C4-2B (cell line): ENCODE measurements at regions not wholly inside any gene's neighbourhood (a gene's known extent, or its start where the extent isn't known, plus 50 kb on each side); places are given as distances from the start of the nearest gene placed in this dataset.

Experiments used
- H3K27ac ChIP-seq: fragments of 450-650 bp; 2 replicates; pipeline ENCODE4 v1.5.1; 2017
- ZFX ChIP-seq: fragments of 450-650 bp; IDR thresholded peaks from 2 replicates; pipeline ENCODE4 v1.6.1; 2017
- TF ChIP-seq, protein P1 (sequence below): fragments of 450-650 bp; conservative IDR thresholded peaks from 2 replicates; pipeline ENCODE4 v1.5.1; 2017; ENCODE audit warnings: mild to moderate bottlenecking

DNA sequence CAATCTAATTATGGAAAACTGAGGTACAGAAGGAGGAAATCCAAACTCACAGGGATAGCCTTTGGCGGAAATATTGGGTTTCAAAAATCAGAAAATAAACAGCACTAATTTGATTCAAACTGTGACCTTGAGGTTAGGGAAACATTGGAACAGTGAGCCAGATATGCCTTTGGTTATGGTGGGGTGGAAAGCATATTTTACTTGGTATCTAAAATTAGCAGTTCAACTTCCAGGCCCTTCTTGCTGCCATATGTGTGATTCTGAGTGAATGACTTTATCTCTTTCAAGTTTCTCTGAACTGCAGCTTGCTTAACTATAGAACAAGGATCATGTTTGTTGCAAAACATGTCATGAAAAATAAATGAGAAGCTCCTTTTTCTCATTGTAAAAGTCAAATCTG is 240.9 kb upstream of the VEGFC start:
- TF ChIP-seq ZFX = no peak
- TF ChIP-seq, protein P1, sequence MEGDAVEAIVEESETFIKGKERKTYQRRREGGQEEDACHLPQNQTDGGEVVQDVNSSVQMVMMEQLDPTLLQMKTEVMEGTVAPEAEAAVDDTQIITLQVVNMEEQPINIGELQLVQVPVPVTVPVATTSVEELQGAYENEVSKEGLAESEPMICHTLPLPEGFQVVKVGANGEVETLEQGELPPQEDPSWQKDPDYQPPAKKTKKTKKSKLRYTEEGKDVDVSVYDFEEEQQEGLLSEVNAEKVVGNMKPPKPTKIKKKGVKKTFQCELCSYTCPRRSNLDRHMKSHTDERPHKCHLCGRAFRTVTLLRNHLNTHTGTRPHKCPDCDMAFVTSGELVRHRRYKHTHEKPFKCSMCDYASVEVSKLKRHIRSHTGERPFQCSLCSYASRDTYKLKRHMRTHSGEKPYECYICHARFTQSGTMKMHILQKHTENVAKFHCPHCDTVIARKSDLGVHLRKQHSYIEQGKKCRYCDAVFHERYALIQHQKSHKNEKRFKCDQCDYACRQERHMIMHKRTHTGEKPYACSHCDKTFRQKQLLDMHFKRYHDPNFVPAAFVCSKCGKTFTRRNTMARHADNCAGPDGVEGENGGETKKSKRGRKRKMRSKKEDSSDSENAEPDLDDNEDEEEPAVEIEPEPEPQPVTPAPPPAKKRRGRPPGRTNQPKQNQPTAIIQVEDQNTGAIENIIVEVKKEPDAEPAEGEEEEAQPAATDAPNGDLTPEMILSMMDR = no peak

DNA sequence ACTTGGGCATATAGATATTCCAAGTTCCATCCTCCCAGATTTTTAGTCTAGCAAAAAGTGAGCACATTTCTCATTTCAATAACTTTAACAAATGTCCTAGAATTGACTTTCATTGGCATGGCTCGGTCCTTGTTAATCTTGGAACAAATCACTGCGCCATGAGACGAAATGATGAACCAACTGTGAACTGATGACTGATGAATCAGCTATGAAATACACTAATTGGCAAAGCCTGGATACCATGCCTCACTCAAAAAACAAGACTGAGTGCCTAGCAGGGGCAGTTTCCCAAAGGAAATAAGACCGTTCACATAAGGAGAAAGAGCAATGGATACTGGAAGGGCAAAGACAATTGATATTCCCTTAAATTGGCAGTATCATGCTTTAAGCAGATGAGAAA is 248.6 kb upstream of the VEGFC start:
- H3K27ac ChIP-seq = no peak overlapping the region
- no peak for TF ChIP-seq ZFX
- TF ChIP-seq, protein P1 = no peak

More for the DNA sequence above, 240.9 kb upstream of the VEGFC start:
- H3K27ac ChIP-seq = no peak overlapping the region

- no peak overlapping the region for H3K27ac ChIP-seq
- TF ChIP-seq ZFX = no peak
- TF ChIP-seq, protein P1 = peak; percentile 79
Measured at GRCh38 chr4:177047070-177047850, 254.5 kb upstream of the VEGFC start.

DNA sequence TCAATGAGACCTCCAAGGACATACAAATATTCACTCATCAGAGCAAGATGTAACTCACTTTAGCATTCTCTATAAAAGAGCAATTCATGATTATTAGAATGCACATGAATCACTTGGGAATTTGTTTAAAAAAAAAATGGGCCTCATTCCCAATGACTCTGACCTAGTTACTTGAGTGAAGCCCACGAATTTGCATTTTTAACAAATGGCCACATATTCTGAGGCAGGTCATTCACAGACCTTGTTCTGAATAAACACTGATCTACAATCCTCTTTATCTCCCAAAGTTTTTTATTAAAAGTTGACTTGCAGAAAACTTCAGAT is 255.1 kb upstream of the VEGFC start:
- H3K27ac ChIP-seq = no peak overlapping the region
- no peak for TF ChIP-seq ZFX
- TF ChIP-seq, protein P1 = no peak

GRCh38 chr4:177051473-177052060 is 258.1 kb upstream of the NEIL3 start:
- TF ChIP-seq, protein P1 = peak; percentile 78
- no peak for TF ChIP-seq ZFX
- H3K27ac ChIP-seq = no peak overlapping the region

GRCh38 chr4:177052211-177052934 is 257.3 kb upstream of the NEIL3 start:
- H3K27ac ChIP-seq = no peak overlapping the region
- TF ChIP-seq, protein P1 = no peak
- TF ChIP-seq ZFX = no peak

DNA sequence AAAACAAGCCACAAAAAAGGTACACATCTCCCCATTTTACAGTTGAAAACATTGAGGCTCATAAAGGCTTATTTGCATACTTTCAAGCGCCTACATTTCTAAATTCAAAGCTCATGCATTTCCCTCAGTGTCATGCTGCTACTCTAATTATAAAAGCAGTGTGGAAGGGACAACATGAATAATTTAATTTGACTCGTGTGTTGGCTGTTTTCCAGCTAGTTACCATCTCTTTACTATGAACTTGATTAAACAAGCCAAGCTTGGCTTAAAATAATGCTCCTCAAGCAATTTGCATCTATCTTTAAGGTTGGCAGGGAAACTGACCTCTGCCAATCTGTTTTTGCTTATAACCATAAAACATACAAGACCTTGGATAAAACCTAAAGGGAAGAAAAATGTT is 252.5 kb upstream of the NEIL3 start:
- no peak overlapping the region for H3K27ac ChIP-seq
- TF ChIP-seq, protein P1 = no peak
- no peak for TF ChIP-seq ZFX
